GM21381 (cell line): ENCODE measurements at regions not wholly inside any gene's neighbourhood (a gene's known extent, or its start where the extent isn't known, plus 50 kb on each side); places are given as distances from the start of the nearest gene placed in this dataset.

Experiments used
- ATAC-seq: cut with Tn5 transposase; IDR thresholded peaks from one replicate; pipeline ENCODE4 v1.9.1; 2021; ENCODE audit warnings: mild to moderate bottlenecking, moderate library complexity; ENCODE audit not compliant: unreplicated experiment

GRCh38 chr17:33511670-33512069 lies 218.6 kb upstream of the ASIC2 start:
- no peak for ATAC-seq

- no peak for ATAC-seq
Observed at GRCh38 chr17:33512113-33512512, 219.0 kb upstream of the ASIC2 start.

- no peak for ATAC-seq
Observed at GRCh38 chr17:33513769-33514168, 220.7 kb upstream of the ASIC2 start.

- ATAC-seq = no peak
Observed at GRCh38 chr17:33514369-33514768, 221.3 kb upstream of the ASIC2 start.

- ATAC-seq = no peak
Observed at GRCh38 chr17:33515974-33516373, 222.9 kb upstream of the ASIC2 start.

GRCh38 chr17:33516645-33517044 lies 223.6 kb upstream of the ASIC2 start:
- ATAC-seq = no peak

GRCh38 chr17:33517746-33518145 lies 224.7 kb upstream of the ASIC2 start:
- ATAC-seq = no peak

- ATAC-seq = no peak
Observed at GRCh38 chr17:33519692-33520091, 226.6 kb upstream of the ASIC2 start.

GRCh38 chr17:33520426-33521330 lies 227.6 kb upstream of the ASIC2 start:
- no peak for ATAC-seq

- ATAC-seq = no peak
Observed at GRCh38 chr17:33521784-33522183, 228.7 kb upstream of the ASIC2 start.

- no peak for ATAC-seq
Observed at GRCh38 chr17:33522623-33523022, 229.5 kb upstream of the ASIC2 start.

GRCh38 chr17:33523577-33523981 lies 230.5 kb upstream of the ASIC2 start:
- ATAC-seq = no peak

- no peak for ATAC-seq
Observed at GRCh38 chr17:33525186-33525585, 232.1 kb upstream of the ASIC2 start.

- ATAC-seq = no peak
Observed at GRCh38 chr17:33526717-33527116, 233.6 kb upstream of the ASIC2 start.

GRCh38 chr17:33527290-33527689 lies 234.2 kb upstream of the ASIC2 start:
- no peak for ATAC-seq

GRCh38 chr17:33528846-33529245 lies 235.8 kb upstream of the ASIC2 start:
- no peak for ATAC-seq

GRCh38 chr17:33529816-33530215 lies 236.7 kb upstream of the ASIC2 start:
- ATAC-seq = no peak

- no peak for ATAC-seq
Observed at GRCh38 chr17:33531311-33531710, 238.2 kb upstream of the ASIC2 start.

GRCh38 chr17:33534087-33534486 lies 241.0 kb upstream of the ASIC2 start:
- ATAC-seq = no peak

- ATAC-seq = no peak
Observed at GRCh38 chr17:33545124-33545523, 252.0 kb upstream of the ASIC2 start.

GRCh38 chr17:33550261-33550660 lies 257.2 kb upstream of the ASIC2 start:
- no peak for ATAC-seq

- no peak for ATAC-seq
Observed at GRCh38 chr17:33551075-33551474, 258.0 kb upstream of the ASIC2 start.

GRCh38 chr17:33551911-33552310 lies 258.8 kb upstream of the ASIC2 start:
- ATAC-seq = no peak
